D721Med (cell line): ENCODE measurements at regions not wholly inside any gene's neighbourhood (a gene's known extent, or its start where the extent isn't known, plus 50 kb on each side); places are given as distances from the start of the nearest gene placed in this dataset.

ENCODE experiments used
- DNase-seq: peaks from one replicate; pipeline ENCODE4 v3.0.0; 2011; ENCODE audit warnings: low spot score; ENCODE audit not compliant: insufficient read length
- FAIRE-seq: peaks from 2 replicates; lab custom pipeline; 2011; peaks lifted over from hg19 to GRCh38; lab: Jason Lieb, UNC
- TF ChIP-seq, protein P1 (sequence below): IDR thresholded peaks from 2 replicates; pipeline ENCODE4 v1.5.1; 2012; ENCODE audit warnings: mild to moderate bottlenecking, control low read depth; ENCODE audit not compliant: insufficient read depth; ENCODE audit errors: missing control alignments

DNA sequence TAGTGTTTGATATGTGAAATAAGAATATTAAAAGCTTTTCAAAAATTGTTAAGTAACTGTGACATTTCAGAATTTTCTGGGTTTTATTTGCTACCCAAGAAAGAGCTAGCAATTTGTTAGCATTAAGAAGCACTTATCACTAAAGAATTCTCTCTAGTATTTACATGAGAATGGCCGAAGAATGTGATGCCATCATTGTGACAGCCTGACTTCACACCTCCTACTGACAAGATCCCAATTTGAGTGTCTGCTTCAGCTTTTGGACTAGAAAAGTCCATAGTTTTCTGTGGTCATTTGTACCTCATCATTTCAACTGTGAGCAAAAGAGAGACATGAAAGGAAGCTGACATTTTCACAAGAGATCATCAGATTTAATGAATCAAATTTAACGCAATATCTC lies 548.1 kb upstream of the AGTR1 start:
- FAIRE-seq: no peak

DNA sequence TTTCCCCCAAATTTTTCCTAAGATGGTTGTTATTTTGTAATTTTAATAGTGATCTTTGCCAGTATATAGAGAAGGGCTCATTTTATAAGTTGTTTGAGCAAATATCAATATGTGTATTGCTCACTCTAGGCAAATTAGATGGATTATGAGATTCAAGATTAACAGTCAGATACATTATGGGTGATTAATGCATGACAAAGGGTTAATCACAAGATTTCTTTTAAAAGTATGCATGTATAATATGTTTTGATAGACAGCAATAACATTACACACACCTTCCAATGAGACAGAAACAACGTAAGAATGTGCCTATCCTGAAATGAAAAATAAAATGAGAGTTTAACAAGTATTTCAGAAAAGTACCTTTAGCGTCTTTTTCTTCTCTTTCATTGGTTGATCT lies 547.6 kb upstream of the AGTR1 start:
- FAIRE-seq: no peak
- TF ChIP-seq, protein P1, sequence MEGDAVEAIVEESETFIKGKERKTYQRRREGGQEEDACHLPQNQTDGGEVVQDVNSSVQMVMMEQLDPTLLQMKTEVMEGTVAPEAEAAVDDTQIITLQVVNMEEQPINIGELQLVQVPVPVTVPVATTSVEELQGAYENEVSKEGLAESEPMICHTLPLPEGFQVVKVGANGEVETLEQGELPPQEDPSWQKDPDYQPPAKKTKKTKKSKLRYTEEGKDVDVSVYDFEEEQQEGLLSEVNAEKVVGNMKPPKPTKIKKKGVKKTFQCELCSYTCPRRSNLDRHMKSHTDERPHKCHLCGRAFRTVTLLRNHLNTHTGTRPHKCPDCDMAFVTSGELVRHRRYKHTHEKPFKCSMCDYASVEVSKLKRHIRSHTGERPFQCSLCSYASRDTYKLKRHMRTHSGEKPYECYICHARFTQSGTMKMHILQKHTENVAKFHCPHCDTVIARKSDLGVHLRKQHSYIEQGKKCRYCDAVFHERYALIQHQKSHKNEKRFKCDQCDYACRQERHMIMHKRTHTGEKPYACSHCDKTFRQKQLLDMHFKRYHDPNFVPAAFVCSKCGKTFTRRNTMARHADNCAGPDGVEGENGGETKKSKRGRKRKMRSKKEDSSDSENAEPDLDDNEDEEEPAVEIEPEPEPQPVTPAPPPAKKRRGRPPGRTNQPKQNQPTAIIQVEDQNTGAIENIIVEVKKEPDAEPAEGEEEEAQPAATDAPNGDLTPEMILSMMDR: no peak
- no peak for DNase-seq

More for the DNA sequence above, 548.1 kb upstream of the AGTR1 start:
- TF ChIP-seq, protein P1: no peak
- no peak for DNase-seq

DNA sequence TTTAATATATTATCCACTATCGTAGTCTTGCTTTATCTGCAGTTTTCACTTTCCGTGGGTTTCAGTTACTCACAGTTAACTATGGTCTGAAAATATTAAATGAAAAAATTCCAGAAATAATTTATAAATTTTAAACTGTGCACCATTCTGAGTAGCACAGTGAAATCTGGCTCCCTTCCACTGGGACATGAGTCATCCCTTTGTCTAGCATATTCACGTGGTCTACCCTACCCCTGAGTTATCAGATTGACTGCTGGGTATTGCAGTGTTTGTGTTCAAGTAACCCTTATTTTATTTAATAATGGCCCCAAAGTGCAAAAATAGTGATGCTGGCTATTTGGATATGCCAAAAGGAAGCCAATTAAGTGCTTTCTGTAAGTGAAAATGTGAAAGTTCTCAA lies 539.5 kb upstream of the AGTR1 start:
- TF ChIP-seq, protein P1: no peak
- DNase-seq (no peak), FAIRE-seq (no peak)

DNA sequence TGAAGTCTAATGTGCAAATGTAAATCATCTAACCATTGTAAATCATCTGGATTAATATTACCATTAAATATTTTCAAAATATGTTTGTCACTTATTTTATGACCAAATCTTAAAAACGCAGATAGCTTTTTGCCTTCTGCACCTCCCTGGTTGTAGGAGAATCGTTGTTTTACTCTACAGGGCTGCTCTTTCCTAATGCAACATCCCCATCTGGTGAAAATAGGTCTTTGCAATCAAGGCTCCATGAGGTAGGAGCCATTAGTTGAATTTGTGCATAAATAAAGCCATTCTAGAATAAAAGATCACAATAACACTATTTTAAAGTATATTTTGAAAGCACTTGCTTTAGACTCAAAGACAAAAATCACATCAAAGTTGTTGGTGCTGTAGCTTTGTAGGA lies 535.6 kb upstream of the AGTR1 start:
- FAIRE-seq (no peak), DNase-seq (no peak)
- TF ChIP-seq, protein P1: peak; percentile 13

DNA sequence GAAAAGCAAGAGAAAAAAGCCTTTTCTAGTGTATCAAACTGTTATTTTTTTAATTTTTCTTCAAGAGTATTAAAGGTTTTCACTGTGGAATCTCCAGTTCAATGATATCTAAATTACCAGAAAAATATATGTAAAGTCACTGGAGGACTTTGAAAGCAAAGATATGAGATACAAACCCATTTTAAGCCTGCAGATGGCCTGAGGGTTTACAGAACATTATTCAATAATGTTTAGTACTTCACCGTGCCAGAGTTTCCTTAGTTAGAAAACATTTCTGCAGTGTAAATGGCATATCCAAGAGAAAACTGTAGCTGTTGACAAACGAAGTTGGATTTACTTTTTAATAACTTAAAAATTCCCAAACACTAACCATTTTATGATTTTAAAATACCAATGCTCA lies 529.4 kb upstream of the AGTR1 start:
- FAIRE-seq: no peak
- no peak for DNase-seq
- TF ChIP-seq, protein P1: no peak

DNA sequence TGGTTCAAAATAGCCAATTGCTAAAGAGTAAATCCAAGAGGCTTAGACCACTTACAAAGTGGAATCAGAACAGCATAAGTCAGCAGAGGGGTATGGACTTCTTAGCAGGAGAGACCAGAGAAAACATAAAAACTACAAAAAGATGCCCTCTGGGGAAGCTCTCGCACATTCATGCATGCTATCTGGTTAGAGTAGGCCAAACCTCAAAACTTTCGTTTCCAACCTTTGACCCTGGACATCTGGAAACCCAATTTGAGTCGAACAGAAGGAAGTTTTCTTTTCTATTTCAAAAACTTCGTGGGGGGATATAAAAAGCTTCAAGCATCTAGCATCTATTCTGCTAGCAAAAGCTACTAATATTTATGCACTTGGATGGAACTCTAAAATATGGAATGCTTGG lies 523.9 kb upstream of the AGTR1 start:
- no peak for FAIRE-seq
- TF ChIP-seq, protein P1: no peak
- DNase-seq: no peak

DNA sequence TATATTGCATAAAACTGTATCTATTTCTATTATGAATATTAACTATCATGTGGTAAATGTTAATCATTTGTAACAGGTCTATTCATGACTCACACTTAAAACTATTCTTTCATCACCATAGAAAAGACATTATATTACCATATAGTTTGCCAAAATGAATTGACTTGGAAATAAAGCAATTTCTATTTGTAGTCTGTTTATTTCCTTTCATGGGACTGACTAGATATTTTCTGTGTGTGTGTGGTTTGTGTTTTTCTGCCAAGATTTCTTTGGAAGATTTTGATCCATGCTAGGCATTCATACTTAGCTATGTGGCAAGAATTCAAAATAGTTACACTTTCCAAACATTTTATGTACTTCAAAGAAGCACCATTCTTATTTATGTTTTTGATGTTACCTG lies 522.5 kb upstream of the AGTR1 start:
- DNase-seq (no peak), FAIRE-seq (no peak)
- TF ChIP-seq, protein P1: no peak
